B cell (primary cell): ENCODE measurements at regions not wholly inside any gene's neighbourhood (a gene's known extent, or its start where the extent isn't known, plus 50 kb on each side); places are given as distances from the start of the nearest gene placed in this dataset.

Experiments
- EZH2 ChIP-seq: IDR thresholded peaks from 2 replicates; pipeline ENCODE4 v1.6.1; 2012; ENCODE audit warnings: borderline replicate concordance, low read depth, mild to moderate bottlenecking, moderate library complexity, low read length; ENCODE audit not compliant: insufficient read depth, poor library complexity, severe bottlenecking
- TF ChIP-seq, protein P1 (sequence below): fragments of 200-600 bp; IDR thresholded peaks from one replicate; pipeline ENCODE4 v1.8.0; 2022; ENCODE audit warnings: antibody characterized with exemption, mild to moderate bottlenecking

DNA sequence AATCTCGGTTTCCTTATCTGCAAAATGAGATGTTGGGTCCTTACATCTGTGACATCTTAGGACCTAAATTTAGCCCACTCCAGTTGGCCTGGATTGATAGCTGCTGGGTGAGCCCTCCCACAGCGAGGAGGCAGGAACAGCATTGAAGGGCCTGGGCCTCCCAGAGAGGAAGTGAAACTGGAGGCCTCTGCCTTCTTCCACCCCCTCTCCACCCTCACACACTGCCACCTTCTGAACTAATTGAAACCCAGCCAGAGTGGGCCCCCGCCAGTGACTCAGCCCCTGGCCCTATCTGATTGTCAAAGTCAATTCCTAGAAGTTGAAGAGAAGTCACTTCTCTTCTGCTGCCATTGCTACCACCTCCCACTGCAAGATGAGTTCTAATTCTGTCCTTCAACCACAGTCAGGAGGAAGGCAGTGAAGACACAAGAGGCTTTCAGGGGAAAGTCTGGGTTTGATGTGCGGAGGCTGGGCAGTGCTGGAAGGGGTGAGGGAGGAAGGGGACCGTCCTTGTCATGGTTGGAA is 55.2 kb upstream of the NEK6 start:
- TF ChIP-seq, protein P1, sequence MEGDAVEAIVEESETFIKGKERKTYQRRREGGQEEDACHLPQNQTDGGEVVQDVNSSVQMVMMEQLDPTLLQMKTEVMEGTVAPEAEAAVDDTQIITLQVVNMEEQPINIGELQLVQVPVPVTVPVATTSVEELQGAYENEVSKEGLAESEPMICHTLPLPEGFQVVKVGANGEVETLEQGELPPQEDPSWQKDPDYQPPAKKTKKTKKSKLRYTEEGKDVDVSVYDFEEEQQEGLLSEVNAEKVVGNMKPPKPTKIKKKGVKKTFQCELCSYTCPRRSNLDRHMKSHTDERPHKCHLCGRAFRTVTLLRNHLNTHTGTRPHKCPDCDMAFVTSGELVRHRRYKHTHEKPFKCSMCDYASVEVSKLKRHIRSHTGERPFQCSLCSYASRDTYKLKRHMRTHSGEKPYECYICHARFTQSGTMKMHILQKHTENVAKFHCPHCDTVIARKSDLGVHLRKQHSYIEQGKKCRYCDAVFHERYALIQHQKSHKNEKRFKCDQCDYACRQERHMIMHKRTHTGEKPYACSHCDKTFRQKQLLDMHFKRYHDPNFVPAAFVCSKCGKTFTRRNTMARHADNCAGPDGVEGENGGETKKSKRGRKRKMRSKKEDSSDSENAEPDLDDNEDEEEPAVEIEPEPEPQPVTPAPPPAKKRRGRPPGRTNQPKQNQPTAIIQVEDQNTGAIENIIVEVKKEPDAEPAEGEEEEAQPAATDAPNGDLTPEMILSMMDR: peak; percentile 10
- TF ChIP-seq EZH2: no peak
